MM.1S (cell line): ENCODE measurements at regions not wholly inside any gene's neighbourhood (a gene's known extent, or its start where the extent isn't known, plus 50 kb on each side); places are given as distances from the start of the nearest gene placed in this dataset.

ENCODE experiments used
- EZH2 ChIP-seq: fragments of 300-600 bp; sonication (generic); optimal IDR thresholded peaks from 2 replicates; pipeline ENCODE3; 2017; ENCODE audit warnings: low read depth, mild to moderate bottlenecking, antibody characterized with exemption, low read length, mixed read lengths
- TF ChIP-seq, protein P1 (sequence below): fragments of 300-600 bp; sonication (generic); IDR thresholded peaks from 2 replicates; pipeline ENCODE4 v1.5.1; 2016; ENCODE audit warnings: antibody characterized with exemption, low read length, mixed read lengths

DNA sequence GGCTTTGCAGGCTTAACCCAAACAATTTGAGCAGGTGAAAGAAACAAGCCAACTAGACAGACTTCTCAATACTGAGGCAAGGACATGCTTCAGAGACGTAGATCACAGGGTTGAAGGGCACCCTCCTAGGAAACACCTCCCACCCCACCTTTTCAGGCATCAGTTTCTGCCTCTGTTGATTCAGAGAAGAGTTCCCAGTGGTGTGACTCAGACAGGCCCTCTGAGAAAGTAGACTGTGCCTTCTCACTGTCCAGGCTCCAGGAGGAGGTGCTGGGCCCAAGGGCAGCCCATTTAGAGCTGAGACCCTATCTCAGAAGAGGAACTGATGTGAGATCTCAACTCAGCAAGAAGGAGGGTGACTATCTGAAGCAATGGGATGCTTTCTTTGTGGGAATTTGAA, 108.1 kb downstream of the FAM50B start:
- TF ChIP-seq, protein P1, sequence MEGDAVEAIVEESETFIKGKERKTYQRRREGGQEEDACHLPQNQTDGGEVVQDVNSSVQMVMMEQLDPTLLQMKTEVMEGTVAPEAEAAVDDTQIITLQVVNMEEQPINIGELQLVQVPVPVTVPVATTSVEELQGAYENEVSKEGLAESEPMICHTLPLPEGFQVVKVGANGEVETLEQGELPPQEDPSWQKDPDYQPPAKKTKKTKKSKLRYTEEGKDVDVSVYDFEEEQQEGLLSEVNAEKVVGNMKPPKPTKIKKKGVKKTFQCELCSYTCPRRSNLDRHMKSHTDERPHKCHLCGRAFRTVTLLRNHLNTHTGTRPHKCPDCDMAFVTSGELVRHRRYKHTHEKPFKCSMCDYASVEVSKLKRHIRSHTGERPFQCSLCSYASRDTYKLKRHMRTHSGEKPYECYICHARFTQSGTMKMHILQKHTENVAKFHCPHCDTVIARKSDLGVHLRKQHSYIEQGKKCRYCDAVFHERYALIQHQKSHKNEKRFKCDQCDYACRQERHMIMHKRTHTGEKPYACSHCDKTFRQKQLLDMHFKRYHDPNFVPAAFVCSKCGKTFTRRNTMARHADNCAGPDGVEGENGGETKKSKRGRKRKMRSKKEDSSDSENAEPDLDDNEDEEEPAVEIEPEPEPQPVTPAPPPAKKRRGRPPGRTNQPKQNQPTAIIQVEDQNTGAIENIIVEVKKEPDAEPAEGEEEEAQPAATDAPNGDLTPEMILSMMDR = no peak
- no peak for TF ChIP-seq EZH2
